ENCODE measurements at regions not wholly inside any gene's neighbourhood (a gene's known extent, or its start where the extent isn't known, plus 50 kb on each side); places are given as distances from the start of the nearest gene placed in this dataset.
"Not testable (repeated sequence)": the region's sequence is repeated elsewhere in the genome, so short reads cannot be mapped to it uniquely, and the experiment has no call there.

DNA sequence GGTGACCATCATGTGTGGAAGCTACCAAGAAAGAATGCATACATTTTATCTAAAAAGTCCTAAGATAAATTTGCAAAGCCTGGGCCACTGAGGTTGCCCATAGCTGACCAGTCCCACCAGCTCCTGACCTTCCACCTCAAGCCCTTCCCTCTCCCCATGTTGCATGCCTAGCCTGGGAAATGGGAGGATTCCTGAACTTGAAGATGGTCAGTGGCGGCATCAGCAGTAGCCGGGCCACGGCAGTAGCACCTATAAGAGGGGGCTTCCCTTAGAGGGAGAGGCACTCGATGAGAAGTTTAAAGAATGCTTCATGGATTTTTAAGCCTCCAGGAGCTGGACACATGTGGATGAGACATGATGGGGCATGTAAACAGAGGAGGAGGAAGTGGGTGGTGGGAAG lies 172.1 kb downstream of the KLF13 start:
- Mint-ChIP-seq H3K27me3 (peaks cover 4% of the 10 kb centered on the region), H3K27ac (no peak overlapping the region), H3K4me1 (no peaks in the 10 kb centered on the region), H3K4me3 (no peak overlapping the region), H3K9me3 (no peaks in the 10 kb centered on the region), H3K36me3 (no peaks in the 10 kb centered on the region)
- no peak for ATAC-seq (ENCODE audit: low read depth)
- no peak for DNase-seq (ENCODE audit: low spot score in 2 of 2)

DNA sequence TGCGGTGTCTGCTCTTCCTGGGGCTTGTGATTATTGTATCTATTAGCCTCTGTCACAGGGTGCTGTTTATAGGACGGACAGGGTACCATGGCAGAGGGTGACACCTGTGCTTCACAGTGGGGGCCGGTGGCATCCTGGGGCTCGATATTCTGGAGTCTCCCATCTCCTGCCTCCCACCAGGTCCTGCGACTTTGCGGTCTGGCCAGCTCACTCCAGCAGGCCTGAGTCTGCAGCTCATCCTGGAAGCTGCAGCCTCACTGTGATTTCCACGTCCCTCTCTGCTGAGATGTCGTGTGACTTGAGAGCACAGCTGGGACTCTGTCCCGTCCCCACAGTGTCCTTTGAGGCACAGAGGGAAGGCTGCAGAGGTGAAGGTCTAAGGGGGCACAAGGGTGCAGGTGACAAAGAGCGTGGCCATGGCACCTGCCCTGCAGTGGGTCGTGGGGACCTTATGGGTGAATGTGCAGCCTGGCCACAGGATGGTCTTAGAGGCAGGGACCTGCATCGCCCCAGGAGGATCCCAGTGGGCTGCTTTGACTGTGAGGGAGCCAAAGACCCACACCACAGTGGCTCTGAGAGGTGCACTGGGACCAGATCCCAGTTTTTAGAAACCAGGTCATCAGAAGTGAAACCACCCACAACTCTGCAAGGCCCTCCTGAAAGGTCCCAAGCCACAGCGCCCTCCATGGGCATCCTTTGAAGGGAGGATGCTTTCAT lies 172.8 kb downstream of the KLF13 start:
- Mint-ChIP-seq H3K9me3 (no peaks in the 10 kb centered on the region), H3K4me3 (no peak overlapping the region), H3K27me3 (peaks cover 4% of the 10 kb centered on the region), H3K36me3 (no peaks in the 10 kb centered on the region), H3K27ac (no peak overlapping the region), H3K4me1 (no peaks in the 10 kb centered on the region)
- no peak for DNase-seq (ENCODE audit: low spot score in 2 of 2)
- no peak for ATAC-seq (ENCODE audit: low read depth)

DNA sequence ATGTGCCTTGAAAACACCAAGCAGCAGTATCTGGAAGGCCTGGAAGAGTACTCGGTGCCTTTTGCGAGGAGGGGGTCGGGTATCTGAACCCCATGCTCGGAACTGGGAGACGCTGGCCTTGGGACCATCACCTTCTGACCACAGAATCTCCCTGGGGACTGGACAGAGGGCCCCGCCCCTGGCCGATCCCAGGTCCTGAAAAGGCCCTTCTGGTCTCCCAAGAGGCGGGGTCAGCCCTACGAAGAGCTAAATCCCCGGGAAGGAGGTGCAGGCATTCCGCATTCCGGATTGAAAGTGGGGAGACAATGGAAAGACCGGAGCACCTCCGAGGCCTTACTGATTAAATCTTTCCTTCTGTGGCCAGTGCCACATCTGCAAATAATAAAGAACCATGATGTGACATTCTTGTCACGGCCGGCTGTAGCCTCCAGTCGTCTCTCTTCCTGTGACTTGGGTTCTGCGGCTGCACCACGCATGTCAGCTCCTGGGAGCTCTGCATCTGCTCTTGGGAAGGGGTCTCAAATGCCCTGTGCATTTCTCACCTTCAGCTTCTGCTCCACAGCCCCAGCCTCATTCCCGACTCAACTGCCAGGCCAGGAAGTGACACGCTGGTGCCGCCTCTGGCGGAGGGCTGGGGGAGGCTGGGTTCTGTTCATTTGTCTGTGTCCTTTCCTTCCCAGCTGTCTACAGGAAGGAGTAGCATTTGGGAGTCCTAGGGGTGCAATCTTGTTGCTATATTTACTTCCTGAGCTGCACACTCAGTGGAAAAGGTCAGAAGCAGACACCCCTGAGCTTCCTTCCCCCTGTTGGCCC lies 173.5 kb downstream of the KLF13 start:
- Mint-ChIP-seq H3K36me3 (no peaks in the 10 kb centered on the region), H3K27ac (no peak overlapping the region), H3K9me3 (no peaks in the 10 kb centered on the region), H3K4me1 (no peaks in the 10 kb centered on the region), H3K27me3 (peaks cover 4% of the 10 kb centered on the region), H3K4me3 (no peak overlapping the region)
- no peak for ATAC-seq (ENCODE audit: low read depth)
- DNase-seq (ENCODE audit: low spot score in 2 of 2) = no peak

DNA sequence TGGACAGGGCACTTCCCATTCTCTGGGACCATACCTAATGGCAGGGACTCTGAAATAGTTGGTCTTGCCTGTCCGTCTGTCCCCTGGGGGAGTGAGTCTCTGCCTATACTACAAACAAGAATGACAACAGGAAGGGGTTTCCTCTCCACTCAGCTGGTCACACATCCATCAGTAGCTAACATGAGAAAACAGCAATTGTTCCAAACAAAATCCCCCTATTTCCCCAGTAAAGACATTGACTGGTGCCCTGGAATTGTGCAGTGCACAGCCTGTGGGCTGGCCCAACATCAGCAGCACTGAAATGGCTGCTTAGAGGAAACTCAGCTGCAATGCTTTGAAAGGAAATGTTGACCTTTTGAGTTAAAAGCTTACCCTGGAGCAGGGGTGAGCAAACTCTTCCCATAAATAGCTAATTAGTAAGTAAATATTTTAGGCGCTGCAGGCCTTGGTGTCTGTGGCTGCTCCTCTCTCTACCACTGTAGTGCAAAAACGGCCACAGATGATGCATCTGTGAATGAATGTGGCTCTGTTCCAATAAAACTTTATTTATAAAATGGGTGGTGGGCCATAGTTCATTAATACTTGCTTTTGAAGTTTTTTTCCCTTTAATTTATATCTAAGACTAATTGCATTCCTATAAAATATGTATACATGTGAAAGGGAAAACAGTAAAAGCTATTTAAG lies 174.3 kb downstream of the KLF13 start:
- Mint-ChIP-seq H3K27ac (no peak overlapping the region), H3K4me1 (no peaks in the 10 kb centered on the region), H3K36me3 (no peaks in the 10 kb centered on the region), H3K9me3 (no peaks in the 10 kb centered on the region), H3K27me3 (peaks cover 4% of the 10 kb centered on the region), H3K4me3 (no peak overlapping the region)
- ATAC-seq (ENCODE audit: low read depth) (no peak), DNase-seq (ENCODE audit: low spot score in 2 of 2) (no peak)

DNA sequence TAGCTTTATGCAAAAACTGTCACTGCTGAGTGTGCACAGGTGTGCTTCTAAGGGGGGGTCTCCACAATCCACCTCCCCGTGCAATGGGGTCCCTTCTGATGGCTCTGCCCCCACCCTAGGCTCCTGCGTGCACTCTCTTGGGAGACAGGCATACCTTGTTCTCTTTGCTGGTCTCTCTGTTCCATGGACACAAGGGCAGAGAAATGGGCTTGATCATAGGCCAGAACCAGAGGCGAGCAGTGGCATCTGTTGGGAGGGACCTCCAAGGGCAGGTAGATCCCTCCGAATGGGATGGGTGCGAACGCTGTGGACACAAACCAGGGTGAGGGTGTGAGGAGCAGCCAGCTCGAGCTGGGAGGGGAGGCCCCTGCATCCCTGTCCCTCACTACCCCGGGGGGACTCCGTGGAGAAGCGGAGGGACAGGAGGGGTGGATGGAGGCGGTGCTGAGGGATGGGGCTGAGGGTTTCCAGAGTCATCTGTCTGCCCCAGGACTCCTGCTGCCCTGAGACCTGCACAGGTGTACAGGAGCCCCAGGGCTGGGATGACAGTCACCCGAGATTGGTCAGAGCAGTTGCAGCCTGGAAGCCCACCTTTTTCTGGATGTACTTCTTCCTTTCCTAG lies 175.0 kb downstream of the KLF13 start:
- Mint-ChIP-seq H3K27me3 (peaks cover 4% of the 10 kb centered on the region), H3K4me1 (no peaks in the 10 kb centered on the region), H3K36me3 (no peaks in the 10 kb centered on the region), H3K27ac (no peak overlapping the region), H3K9me3 (no peaks in the 10 kb centered on the region), H3K4me3 (no peak overlapping the region)
- no peak for ATAC-seq (ENCODE audit: low read depth)
- no peak for DNase-seq (ENCODE audit: low spot score in 2 of 2)

DNA sequence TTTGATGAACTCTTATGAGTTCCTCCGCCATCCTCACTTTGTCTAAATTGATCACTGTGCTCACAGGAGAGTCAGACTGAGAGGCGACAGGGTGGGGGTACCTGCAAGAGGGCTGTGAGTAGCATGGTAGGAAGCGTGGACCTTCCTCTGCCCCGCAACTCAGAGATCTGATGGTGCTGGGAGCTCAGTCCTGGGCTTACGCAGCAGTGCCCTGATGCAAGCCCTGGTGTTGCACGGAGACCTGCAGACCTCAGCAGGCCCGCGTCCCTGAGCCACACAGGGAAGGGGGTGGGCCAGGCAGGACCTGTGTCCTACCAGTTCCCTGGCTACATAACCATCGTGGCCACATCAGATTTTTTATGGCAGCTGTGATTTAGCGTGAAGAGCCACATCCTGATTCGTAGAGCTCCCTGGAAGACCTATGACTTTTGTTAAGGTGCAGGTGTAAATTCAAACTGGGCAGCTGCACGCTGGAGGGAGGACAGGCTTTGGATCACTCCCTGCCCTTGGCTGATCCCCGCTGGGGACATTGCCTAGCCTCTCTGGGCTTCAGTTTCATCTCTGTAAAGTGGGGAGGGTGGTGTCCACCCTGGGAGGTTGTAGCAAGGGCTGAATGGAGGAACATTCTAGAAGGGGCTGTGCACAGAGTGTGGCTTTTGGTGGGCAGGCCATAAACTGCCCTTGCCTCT lies 176.1 kb downstream of the KLF13 start:
- Mint-ChIP-seq H3K4me3 (no peak overlapping the region), H3K9me3 (no peaks in the 10 kb centered on the region)
- no peak for DNase-seq (ENCODE audit: low spot score in 2 of 2)

DNA sequence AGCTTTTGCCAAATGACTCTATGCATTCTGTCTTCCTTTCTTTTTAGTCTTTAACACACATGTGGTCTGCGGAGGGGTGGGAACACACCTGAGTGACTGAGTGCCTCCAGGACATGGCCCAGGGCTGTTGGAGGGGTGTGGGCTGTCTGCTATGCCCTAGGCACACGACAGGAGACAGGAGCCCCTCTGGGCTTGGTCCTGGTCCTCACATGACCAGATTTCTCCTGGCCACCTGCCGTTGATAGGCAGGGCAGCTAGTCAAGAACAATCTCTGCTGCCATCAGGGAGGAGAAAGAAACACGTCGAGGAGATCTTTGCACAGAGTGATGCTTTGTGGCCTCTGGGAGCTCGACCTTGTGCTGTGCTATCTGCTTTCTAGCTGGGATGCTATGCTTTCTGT lies 176.6 kb downstream of the KLF13 start:
- no peaks in the 10 kb centered on the region for H3K9me3 Mint-ChIP-seq
- no peaks in the 10 kb centered on the region for H3K36me3 Mint-ChIP-seq
- H3K27me3 Mint-ChIP-seq = peaks cover 4% of the 10 kb centered on the region
- H3K4me3 Mint-ChIP-seq = no peak overlapping the region
- no peak for DNase-seq (ENCODE audit: low spot score in 2 of 2)
- no peaks in the 10 kb centered on the region for H3K4me1 Mint-ChIP-seq
- ATAC-seq (ENCODE audit: low read depth) = no peak
- no peak overlapping the region for H3K27ac Mint-ChIP-seq

More for the DNA sequence above, 176.1 kb downstream of the KLF13 start:
- peaks cover 4% of the 10 kb centered on the region for H3K27me3 Mint-ChIP-seq
- H3K27ac Mint-ChIP-seq = no peak overlapping the region
- H3K4me1 Mint-ChIP-seq = no peaks in the 10 kb centered on the region
- ATAC-seq (ENCODE audit: low read depth) = no peak
- H3K36me3 Mint-ChIP-seq = no peaks in the 10 kb centered on the region

DNA sequence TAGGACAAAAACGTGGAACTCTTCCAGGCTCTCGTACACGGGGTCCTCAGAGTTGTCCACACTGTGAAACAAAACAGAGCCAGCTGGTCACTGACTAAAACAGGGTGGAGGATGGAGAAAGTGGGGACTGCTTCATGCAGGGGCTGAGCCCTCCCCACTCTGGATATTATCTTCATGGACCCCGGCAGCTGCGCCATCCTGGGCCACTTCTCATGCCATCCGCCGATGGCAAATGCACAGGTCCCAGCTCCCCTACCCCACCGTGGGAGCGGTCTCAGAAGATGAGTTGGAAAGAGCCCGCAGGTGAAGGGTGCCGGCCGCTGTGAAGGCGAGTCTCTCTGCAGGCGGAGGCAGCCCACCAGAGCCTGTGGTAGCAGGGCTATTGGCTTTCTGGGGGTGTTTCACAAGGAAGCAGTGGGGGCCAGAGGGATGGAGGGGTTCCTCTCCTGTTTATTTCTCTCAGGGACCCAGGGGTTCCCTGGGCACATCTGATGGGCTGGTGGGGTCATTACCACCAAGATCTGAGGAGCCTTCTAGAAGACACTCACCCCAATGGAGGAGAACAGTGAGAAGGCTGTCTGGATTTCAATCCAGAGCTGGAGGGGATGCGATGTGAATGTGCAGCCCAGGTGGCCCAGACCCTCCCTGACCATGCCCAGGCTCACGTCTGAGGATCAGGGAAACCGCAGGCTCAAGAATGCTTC lies 177.3 kb downstream of the KLF13 start:
- no peaks in the 10 kb centered on the region for H3K9me3 Mint-ChIP-seq
- peaks cover 4% of the 10 kb centered on the region for H3K27me3 Mint-ChIP-seq
- DNase-seq (ENCODE audit: low spot score in 2 of 2) (no peak), ATAC-seq (ENCODE audit: low read depth) (no peak)
- no peak overlapping the region for H3K27ac Mint-ChIP-seq
- no peak overlapping the region for H3K4me3 Mint-ChIP-seq
- no peaks in the 10 kb centered on the region for H3K36me3 Mint-ChIP-seq
- no peaks in the 10 kb centered on the region for H3K4me1 Mint-ChIP-seq

DNA sequence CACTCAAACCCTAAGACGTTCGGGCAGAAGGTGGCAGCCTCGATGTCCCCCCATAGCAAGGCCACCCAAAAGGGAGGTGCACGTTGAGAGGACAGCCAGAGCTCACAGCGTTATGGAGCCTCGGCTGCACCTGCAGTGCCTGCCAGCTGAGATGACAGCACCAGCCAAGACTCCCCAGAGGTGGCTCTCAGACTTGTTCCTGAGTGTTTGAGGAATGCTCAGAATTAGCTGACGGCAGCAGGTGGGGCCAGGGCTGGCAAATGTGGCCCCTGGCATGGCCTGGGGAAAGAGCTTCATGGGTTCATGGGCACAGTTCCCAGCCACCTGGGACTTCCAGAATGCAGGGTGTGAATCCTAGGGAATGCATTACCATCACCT lies 177.8 kb downstream of the KLF13 start:
- H3K4me3 Mint-ChIP-seq = no peak overlapping the region
- H3K36me3 Mint-ChIP-seq = no peaks in the 10 kb centered on the region
- peaks cover 4% of the 10 kb centered on the region for H3K27me3 Mint-ChIP-seq
- H3K9me3 Mint-ChIP-seq = no peaks in the 10 kb centered on the region
- no peak overlapping the region for H3K27ac Mint-ChIP-seq
- ATAC-seq (ENCODE audit: low read depth) (no peak), DNase-seq (ENCODE audit: low spot score in 2 of 2) (no peak)
- H3K4me1 Mint-ChIP-seq = no peaks in the 10 kb centered on the region

DNA sequence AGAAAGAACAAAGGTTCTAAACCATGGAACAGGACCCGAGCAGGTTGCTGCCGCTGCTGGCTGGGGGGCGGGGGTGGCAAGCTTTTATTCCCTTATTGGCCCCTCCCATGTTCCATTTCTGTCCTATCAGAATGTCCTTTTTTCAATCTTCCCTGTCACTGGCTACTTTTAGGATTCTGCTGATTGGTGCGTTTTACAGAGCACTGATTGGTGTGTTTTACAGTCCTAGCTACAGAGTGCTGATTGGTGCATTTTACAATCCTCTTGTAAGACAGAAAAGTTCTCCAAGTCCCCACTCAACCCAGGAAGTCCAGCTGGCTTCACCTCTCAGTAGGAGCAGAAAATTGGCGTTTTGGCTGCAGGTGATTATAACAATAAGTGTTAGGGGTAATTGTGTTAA lies 180.9 kb downstream of the KLF13 start:
- H3K4me3 Mint-ChIP-seq; H3K36me3 Mint-ChIP-seq; H3K27me3 Mint-ChIP-seq; ATAC-seq (ENCODE audit: low read depth); H3K9me3 Mint-ChIP-seq; DNase-seq (ENCODE audit: low spot score in 2 of 2); H3K4me1 Mint-ChIP-seq; H3K27ac Mint-ChIP-seq: not testable (repeated sequence)

DNA sequence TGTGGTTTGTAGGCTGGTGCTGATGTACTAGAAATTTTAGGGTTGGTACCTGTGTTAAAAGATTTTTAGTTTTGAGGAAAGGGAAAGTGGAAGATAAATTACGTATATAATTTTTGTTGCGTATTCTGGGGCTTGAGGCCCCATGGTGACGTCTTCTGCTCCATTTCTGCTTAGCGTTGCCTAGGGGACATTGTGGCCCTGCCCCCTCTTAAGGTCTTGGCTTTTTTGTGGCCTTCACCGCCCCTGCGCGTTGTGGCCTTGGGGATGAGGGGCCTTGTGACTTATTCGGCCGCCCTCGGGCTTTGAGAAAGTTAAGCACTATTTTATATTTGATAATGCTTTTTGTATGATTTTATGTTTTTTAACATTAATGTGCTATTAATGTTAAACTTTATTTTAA lies 182.0 kb downstream of the KLF13 start:
- ATAC-seq (ENCODE audit: low read depth) = no peak
- peaks cover 3% of the 10 kb centered on the region for H3K27me3 Mint-ChIP-seq
- H3K4me1 Mint-ChIP-seq = peaks cover 9% of the 10 kb centered on the region
- H3K4me3 Mint-ChIP-seq = no peak overlapping the region
- DNase-seq (ENCODE audit: low spot score in 2 of 2) = no peak
- no peak overlapping the region for H3K27ac Mint-ChIP-seq
- H3K36me3 Mint-ChIP-seq = no peaks in the 10 kb centered on the region
- no peaks in the 10 kb centered on the region for H3K9me3 Mint-ChIP-seq

DNA sequence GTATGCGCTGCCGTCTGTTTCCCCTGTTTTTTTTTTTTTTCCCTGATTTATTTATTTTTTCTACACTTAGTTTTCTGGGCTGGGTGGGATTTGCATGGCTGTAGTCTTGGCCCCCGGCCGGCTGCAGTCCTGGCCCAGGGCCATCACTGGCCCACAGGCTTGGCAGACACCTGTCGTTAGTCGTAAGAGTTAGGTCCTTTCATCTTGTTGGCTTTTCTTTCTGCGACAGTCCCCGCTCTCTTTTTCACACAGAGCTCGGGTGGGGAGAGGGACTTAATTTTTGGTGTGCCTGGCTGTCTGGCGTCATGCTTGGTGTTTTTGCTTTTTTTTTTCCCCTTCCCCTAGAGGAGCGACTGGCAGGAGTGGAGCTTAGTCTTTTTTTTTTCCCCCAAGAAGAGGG lies 183.4 kb downstream of the KLF13 start:
- H3K27me3 Mint-ChIP-seq = peaks cover 9% of the 10 kb centered on the region
- DNase-seq (ENCODE audit: low spot score in 2 of 2) (no peak), ATAC-seq (ENCODE audit: low read depth) (no peak)
- H3K4me1 Mint-ChIP-seq = peaks cover 9% of the 10 kb centered on the region
- no peaks in the 10 kb centered on the region for H3K36me3 Mint-ChIP-seq
- no peak overlapping the region for H3K27ac Mint-ChIP-seq
- H3K9me3 Mint-ChIP-seq = no peaks in the 10 kb centered on the region
- no peak overlapping the region for H3K4me3 Mint-ChIP-seq

DNA sequence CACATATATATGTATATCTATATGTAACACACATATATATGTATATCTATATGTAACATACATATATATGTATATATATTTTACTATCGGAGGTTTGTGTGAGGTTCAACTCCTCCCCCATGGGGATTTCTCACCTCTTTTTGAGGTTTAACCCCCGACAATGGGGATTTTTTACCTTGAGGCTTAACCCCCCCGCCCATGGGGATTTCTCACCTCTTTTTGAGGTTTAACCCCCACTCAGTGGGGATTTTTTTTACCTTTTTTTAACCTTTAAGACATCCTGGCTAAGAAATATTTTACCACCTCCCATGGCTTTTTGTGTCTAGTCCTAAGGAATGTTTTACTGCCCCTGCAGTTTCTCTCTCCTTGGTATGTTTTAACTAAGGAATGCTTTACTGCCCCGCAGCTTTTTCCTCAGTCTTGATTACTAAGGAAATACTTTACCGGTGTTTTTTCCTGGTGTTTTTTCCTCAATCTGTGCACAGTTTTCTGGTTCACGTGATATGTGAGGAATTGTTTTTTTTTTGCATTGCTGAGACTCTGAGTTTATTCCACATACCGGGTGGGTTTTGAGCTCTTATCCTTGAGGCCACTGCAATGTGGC lies 185.2 kb downstream of the KLF13 start:
- peak in 1 of 2 donors; percentile 18 for DNase-seq (ENCODE audit: low spot score in 2 of 2)

More for the DNA sequence above, 185.2 kb downstream of the KLF13 start:
- peak; percentile 77 for ATAC-seq (ENCODE audit: low read depth)
- Mint-ChIP-seq H3K27me3 (peaks cover 21% of the 10 kb centered on the region), H3K27ac (no peak overlapping the region), H3K4me1 (peaks cover 12% of the 10 kb centered on the region), H3K9me3 (peaks cover 5% of the 10 kb centered on the region), H3K4me3 (no peak overlapping the region), H3K36me3 (peaks cover 3% of the 10 kb centered on the region)

Data from memory B cell (primary cell).